Hepatocyte (in vitro differentiated cells): ENCODE measurements at regions not wholly inside any gene's neighbourhood (a gene's known extent, or its start where the extent isn't known, plus 50 kb on each side); places are given as distances from the start of the nearest gene placed in this dataset.

Source experiments
- EZH2 ChIP-seq: fragments of 200-600 bp; sonication (generic); IDR thresholded peaks from 2 replicates; pipeline ENCODE4 v1.6.1; 2016; ENCODE audit warnings: antibody characterized with exemption, mild to moderate bottlenecking, borderline replicate concordance
- EZH2phosphoT487 ChIP-seq: fragments of 200-600 bp; sonication (generic); IDR thresholded peaks from one replicate; pipeline ENCODE4 v1.6.1; 2018; ENCODE audit warnings: antibody characterized with exemption, mild to moderate bottlenecking, low read depth, moderate library complexity; ENCODE audit not compliant: unreplicated experiment, severe bottlenecking
- TF ChIP-seq, protein P1 (sequence below): fragments of 200-600 bp; sonication (generic); IDR thresholded peaks from 2 replicates; pipeline ENCODE4 v1.5.1; 2016; ENCODE audit warnings: antibody characterized with exemption, mild to moderate bottlenecking; ENCODE audit not compliant: poor library complexity

DNA sequence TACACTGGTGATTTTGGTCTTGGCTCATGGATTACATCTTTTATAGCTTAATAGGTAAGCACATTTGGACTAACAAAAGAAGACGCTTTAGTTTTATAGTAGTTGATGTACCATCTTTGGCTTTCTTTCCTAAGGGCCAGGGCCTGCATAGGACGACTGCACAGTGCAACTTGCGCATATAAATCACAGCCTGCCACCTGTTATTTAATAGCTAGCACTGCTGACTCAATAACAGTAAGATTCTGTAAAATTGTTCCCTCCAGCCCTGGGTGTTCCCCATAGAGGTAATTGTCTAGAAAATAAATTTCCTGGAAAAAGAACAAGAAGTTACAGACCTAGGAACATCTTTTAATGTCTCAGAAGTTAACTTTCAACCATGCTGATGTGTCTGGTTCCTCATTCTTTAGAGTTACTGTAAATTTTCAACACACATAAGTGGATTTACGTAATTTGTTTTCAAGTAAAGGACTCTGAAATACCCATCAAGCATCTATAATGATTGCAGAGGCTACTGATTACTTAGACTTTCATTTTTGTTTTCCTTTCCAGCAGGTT is 594.2 kb upstream of the NXPH2 start:
- TF ChIP-seq, protein P1, sequence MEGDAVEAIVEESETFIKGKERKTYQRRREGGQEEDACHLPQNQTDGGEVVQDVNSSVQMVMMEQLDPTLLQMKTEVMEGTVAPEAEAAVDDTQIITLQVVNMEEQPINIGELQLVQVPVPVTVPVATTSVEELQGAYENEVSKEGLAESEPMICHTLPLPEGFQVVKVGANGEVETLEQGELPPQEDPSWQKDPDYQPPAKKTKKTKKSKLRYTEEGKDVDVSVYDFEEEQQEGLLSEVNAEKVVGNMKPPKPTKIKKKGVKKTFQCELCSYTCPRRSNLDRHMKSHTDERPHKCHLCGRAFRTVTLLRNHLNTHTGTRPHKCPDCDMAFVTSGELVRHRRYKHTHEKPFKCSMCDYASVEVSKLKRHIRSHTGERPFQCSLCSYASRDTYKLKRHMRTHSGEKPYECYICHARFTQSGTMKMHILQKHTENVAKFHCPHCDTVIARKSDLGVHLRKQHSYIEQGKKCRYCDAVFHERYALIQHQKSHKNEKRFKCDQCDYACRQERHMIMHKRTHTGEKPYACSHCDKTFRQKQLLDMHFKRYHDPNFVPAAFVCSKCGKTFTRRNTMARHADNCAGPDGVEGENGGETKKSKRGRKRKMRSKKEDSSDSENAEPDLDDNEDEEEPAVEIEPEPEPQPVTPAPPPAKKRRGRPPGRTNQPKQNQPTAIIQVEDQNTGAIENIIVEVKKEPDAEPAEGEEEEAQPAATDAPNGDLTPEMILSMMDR: no peak
- TF ChIP-seq EZH2 (no peak), EZH2phosphoT487 (no peak)
